Cardiac muscle cell (in vitro differentiated cells and primary cell): ENCODE measurements at regions not wholly inside any gene's neighbourhood (a gene's known extent, or its start where the extent isn't known, plus 50 kb on each side); places are given as distances from the start of the nearest gene placed in this dataset.
"Not testable (repeated sequence)": the region's sequence is repeated elsewhere in the genome, so short reads cannot be mapped to it uniquely, and the experiment has no call there.

Source experiments
- DNase-seq, 2 donors: peaks; one replicate each; pipeline versions ENCODE4 v3.0.0 to v3.0.0-alpha.2; 2010 to 2017; ENCODE audit warnings: low read depth in 1 of 2, low spot score in 1 of 2
- H3K27ac ChIP-seq: fragments of 200-600 bp; sonication (generic); 2 replicates; pipeline ENCODE4 v1.5.1; 2016
- H3K27me3 ChIP-seq: fragments of 200-600 bp; sonication (generic); 2 replicates; pipeline ENCODE4 v1.6.0; 2016; ENCODE audit warnings: control low read depth
- H3K36me3 ChIP-seq: fragments of 200-600 bp; sonication (generic); 2 replicates; pipeline ENCODE4 v1.5.1; 2016; ENCODE audit warnings: control low read depth
- H3K4me1 ChIP-seq: fragments of 200-600 bp; sonication (generic); 2 replicates; pipeline ENCODE4 v1.8.1; 2017; ENCODE audit warnings: low read depth, mild to moderate bottlenecking, mixed run types
- H3K4me3 ChIP-seq: fragments of 200-600 bp; sonication (generic); 2 replicates; pipeline ENCODE4 v1.5.1; 2016; ENCODE audit warnings: mild to moderate bottlenecking
- H3K9me3 ChIP-seq: fragments of 200-600 bp; sonication (generic); 2 replicates; pipeline ENCODE4 v1.5.1; 2017; ENCODE audit warnings: low read depth, mild to moderate bottlenecking, control low read depth
- CTCF ChIP-seq: IDR thresholded peaks from 2 replicates; pipeline ENCODE4 v1.5.1; 2012; ENCODE audit warnings: low read depth, mild to moderate bottlenecking, low read length

- Histone ChIP-seq H3K36me3 (no peaks in the 10 kb centered on the region), H3K27me3 (peaks cover 7% of the 10 kb centered on the region), H3K4me3 (peak overlapping the region; percentile 50), H3K4me1 (no peaks in the 10 kb centered on the region), H3K9me3 (no peaks in the 10 kb centered on the region), H3K27ac (no peak overlapping the region)
- DNase-seq: peak; percentile 67 to 76
- TF ChIP-seq CTCF: peak; percentile 21
Measured at GRCh38 chr15:98548139-98548971, 100.0 kb upstream of the IGF1R start.

- Histone ChIP-seq H3K4me1 (no peaks in the 10 kb centered on the region), H3K9me3 (no peaks in the 10 kb centered on the region), H3K36me3 (no peaks in the 10 kb centered on the region), H3K4me3 (peak overlapping the region; percentile 50), H3K27me3 (peaks cover 7% of the 10 kb centered on the region), H3K27ac (no peak overlapping the region)
- TF ChIP-seq CTCF: no peak
- no peak for DNase-seq
Measured at GRCh38 chr15:98549003-98549402, 99.3 kb upstream of the IGF1R start.

GRCh38 chr15:98549741-98550140, 98.6 kb upstream of the IGF1R start:
- DNase-seq: no peak
- H3K27ac ChIP-seq: no peak overlapping the region
- H3K36me3 ChIP-seq: no peaks in the 10 kb centered on the region
- TF ChIP-seq CTCF: no peak
- H3K4me3 ChIP-seq: no peak overlapping the region
- H3K4me1 ChIP-seq: no peaks in the 10 kb centered on the region
- peaks cover 7% of the 10 kb centered on the region for H3K27me3 ChIP-seq
- no peaks in the 10 kb centered on the region for H3K9me3 ChIP-seq

- not testable (repeated sequence) for H3K9me3 ChIP-seq, DNase-seq, H3K4me3 ChIP-seq, H3K36me3 ChIP-seq, H3K4me1 ChIP-seq, H3K27me3 ChIP-seq, H3K27ac ChIP-seq
Measured at GRCh38 chr15:98550363-98550762, 98.0 kb upstream of the IGF1R start.

- Histone ChIP-seq H3K27me3 (peaks cover 7% of the 10 kb centered on the region), H3K27ac (no peak overlapping the region), H3K36me3 (no peaks in the 10 kb centered on the region), H3K4me3 (no peak overlapping the region), H3K9me3 (no peaks in the 10 kb centered on the region), H3K4me1 (peaks cover 5% of the 10 kb centered on the region)
- no peak for TF ChIP-seq CTCF
- DNase-seq: no peak
Measured at GRCh38 chr15:98551936-98552562, 96.3 kb upstream of the IGF1R start.
